ENCODE measurements at regions not wholly inside any gene's neighbourhood (a gene's known extent, or its start where the extent isn't known, plus 50 kb on each side); places are given as distances from the start of the nearest gene placed in this dataset.

GRCh38 chr6:84515067-84515466, 249.3 kb downstream of the TBX18 start:
- DNase-seq (ENCODE audit: low read depth): no peak
- FAIRE-seq: no peak
- no peak overlapping the region for H3K4me3 ChIP-seq (ENCODE audit: low read depth, low read length)
- no peak for TF ChIP-seq CTCF (IDR thresholded peaks at IDR 0.05; ENCODE audit: insufficient read depth, low read length, severe bottlenecking)
- H3K27me3 ChIP-seq (ENCODE audit: control insufficient read depth, insufficient read depth, low read length): peaks cover 2% of the 10 kb centered on the region
- H3K36me3 ChIP-seq (ENCODE audit: control insufficient read depth, insufficient read depth, low read length): no peaks in the 10 kb centered on the region

GRCh38 chr6:84514089-84514971, 250.1 kb downstream of the TBX18 start:
- Histone ChIP-seq H3K36me3 (ENCODE audit: control insufficient read depth, insufficient read depth, low read length) (no peaks in the 10 kb centered on the region), H3K4me3 (ENCODE audit: low read depth, low read length) (no peak overlapping the region), H3K27me3 (ENCODE audit: control insufficient read depth, insufficient read depth, low read length) (peaks cover 2% of the 10 kb centered on the region)
- FAIRE-seq: no peak
- no peak for DNase-seq (ENCODE audit: low read depth)
- no peak for TF ChIP-seq CTCF (IDR thresholded peaks at IDR 0.05; ENCODE audit: insufficient read depth, low read length, severe bottlenecking)

GRCh38 chr6:84512391-84512790, 252.0 kb downstream of the TBX18 start:
- TF ChIP-seq CTCF (IDR thresholded peaks at IDR 0.05; ENCODE audit: insufficient read depth, low read length, severe bottlenecking): no peak
- DNase-seq (ENCODE audit: low read depth) (no peak), FAIRE-seq (no peak)
- Histone ChIP-seq H3K27me3 (ENCODE audit: control insufficient read depth, insufficient read depth, low read length) (peaks cover 2% of the 10 kb centered on the region), H3K4me3 (ENCODE audit: low read depth, low read length) (no peak overlapping the region), H3K36me3 (ENCODE audit: control insufficient read depth, insufficient read depth, low read length) (no peaks in the 10 kb centered on the region)

GRCh38 chr6:84511929-84512328, 252.5 kb downstream of the TBX18 start:
- H3K27me3 ChIP-seq (ENCODE audit: control insufficient read depth, insufficient read depth, low read length): peaks cover 2% of the 10 kb centered on the region
- H3K36me3 ChIP-seq (ENCODE audit: control insufficient read depth, insufficient read depth, low read length): no peaks in the 10 kb centered on the region
- H3K4me3 ChIP-seq (ENCODE audit: low read depth, low read length): no peak overlapping the region
- no peak for FAIRE-seq
- DNase-seq (ENCODE audit: low read depth): no peak
- no peak for TF ChIP-seq CTCF (IDR thresholded peaks at IDR 0.05; ENCODE audit: insufficient read depth, low read length, severe bottlenecking)

- FAIRE-seq (no peak), DNase-seq (ENCODE audit: low read depth) (no peak)
- TF ChIP-seq CTCF (IDR thresholded peaks at IDR 0.05; ENCODE audit: insufficient read depth, low read length, severe bottlenecking): no peak
- H3K4me3 ChIP-seq (ENCODE audit: low read depth, low read length): no peak overlapping the region
- H3K36me3 ChIP-seq (ENCODE audit: control insufficient read depth, insufficient read depth, low read length): no peaks in the 10 kb centered on the region
- no peaks in the 10 kb centered on the region for H3K27me3 ChIP-seq (ENCODE audit: control insufficient read depth, insufficient read depth, low read length)
Measured at GRCh38 chr6:84508981-84509380, 255.4 kb downstream of the TBX18 start.

- DNase-seq (ENCODE audit: low read depth) (peak; percentile 32), FAIRE-seq (no peak)
- no peak for TF ChIP-seq CTCF (IDR thresholded peaks at IDR 0.05; ENCODE audit: insufficient read depth, low read length, severe bottlenecking)
- no peaks in the 10 kb centered on the region for H3K27me3 ChIP-seq (ENCODE audit: control insufficient read depth, insufficient read depth, low read length)
- H3K4me3 ChIP-seq (ENCODE audit: low read depth, low read length): no peak overlapping the region
- no peaks in the 10 kb centered on the region for H3K36me3 ChIP-seq (ENCODE audit: control insufficient read depth, insufficient read depth, low read length)
Measured at GRCh38 chr6:84508334-84508733, 256.1 kb downstream of the TBX18 start.

Measured in bronchial epithelial cell (primary cell).